GM19238 (cell line): ENCODE measurements at regions not wholly inside any gene's neighbourhood (a gene's known extent, or its start where the extent isn't known, plus 50 kb on each side); places are given as distances from the start of the nearest gene placed in this dataset.
A peak's percentile ranks its signal among the peaks of the same experiment; 100 is the strongest.
"Not testable (repeated sequence)": the region's sequence is repeated elsewhere in the genome, so short reads cannot be mapped to it uniquely, and the experiment has no call there.

ENCODE experiments used
- DNase-seq: peaks from one replicate; pipeline ENCODE4 v3.0.0; 2011; ENCODE audit warnings: low spot score; ENCODE audit not compliant: insufficient read length

DNA sequence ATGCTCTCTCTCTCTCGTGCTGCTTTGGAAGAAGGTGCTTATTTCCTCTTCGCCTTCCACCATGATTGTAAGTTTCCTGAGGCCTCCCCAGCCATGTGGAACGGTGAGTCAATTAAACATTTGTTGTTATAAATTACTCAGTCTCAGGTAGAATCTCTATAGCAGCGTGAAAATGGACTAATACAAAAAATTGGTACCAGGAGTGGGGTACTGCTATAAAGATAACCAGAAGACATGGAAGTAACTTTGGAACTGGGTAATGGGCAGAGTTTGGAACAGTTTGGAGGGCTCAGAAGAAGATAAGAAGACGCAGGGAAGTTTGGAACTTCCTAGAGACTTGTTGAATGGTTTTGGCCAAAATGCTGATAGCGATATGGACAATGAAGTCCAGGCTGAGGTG, 175.6 kb upstream of the CLINT1 start:
- DNase-seq = not testable (repeated sequence)

DNA sequence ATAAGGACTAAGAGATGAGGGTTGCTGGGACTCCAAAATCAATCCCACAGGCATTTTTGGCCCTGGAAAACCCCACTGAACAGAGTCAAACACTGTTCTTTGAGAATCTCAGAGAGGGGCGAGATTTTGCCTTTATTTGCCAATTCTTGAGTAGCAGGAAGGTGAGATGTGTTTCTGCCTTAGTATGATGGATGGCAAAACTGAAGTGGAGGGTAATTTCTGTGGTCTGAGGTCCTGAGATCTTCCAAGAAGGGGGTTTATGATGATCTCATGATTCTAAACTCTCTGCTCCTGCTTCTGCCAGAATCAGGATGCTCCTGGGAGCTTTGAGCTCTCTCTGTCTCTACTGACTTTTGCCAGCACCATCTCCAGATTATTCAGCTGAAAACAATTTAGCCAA, 174.8 kb upstream of the CLINT1 start:
- no peak for DNase-seq

GRCh38 chr5:158033076-158033475, 174.1 kb upstream of the CLINT1 start:
- no peak for DNase-seq

DNA sequence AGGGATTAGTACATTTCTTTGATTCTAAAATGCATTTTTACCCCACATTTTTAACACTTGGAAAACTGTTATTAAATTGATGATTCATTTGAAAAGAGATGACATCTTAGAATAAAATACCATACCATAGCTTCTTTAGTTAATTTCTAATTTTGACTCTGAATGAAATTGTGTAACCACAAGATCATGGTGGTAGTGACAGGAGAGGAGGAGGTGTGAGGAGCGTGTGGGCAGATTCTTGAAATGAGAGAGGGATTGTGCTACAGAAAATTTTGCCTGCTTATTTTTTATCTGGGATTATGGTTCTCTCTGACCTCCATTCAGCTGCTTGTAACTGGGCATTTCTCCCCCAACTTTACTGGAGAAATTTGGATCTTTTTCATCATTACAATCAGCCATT, 173.3 kb upstream of the CLINT1 start:
- no peak for DNase-seq

DNA sequence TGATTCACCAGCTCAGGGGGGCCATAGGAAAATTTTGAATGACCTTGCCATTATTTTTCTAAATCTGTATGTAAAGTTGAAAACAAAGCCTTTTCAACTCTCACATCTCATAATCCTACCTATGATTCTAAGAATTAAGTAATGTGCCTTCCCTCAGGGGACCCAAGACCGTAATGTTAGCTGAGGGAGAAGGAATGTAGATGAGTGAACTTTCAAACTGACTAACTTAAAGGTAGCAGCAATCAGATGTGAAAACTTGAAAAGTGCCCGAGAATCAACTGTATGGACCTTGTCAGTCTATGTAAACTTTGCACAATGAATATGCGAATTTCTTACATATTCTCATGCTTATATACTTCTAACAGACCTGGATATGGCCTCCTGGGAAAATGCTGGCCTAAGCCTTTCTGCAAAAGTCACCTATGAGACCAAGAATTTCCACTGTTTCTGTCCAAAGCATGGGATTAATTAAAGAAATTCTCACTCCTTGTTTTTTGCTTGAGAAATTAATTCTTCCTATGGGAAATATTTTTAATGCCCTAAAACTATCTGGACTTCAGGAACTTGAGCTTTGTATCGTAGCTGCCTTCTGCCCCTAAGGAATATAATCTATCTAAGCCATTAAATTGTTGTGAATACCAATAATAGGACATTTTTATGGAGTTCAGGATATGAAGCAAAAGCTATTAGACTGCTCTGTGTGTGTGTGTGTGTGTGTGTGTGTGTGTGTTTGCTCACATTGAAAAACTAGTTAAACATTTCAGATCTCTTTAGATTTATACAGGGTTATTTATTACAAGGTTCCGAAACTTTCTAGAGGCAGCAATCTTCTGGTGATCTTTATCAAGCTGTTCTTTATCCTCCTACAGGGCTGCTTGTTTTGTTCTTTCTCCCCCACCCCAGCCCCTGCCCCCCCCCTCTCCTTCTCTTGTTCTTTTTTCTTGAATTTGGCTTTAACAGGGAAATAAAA, 169.1 kb upstream of the CLINT1 start:
- no peak for DNase-seq

GRCh38 chr5:158026304-158027031, 167.5 kb upstream of the CLINT1 start:
- DNase-seq = no peak

DNA sequence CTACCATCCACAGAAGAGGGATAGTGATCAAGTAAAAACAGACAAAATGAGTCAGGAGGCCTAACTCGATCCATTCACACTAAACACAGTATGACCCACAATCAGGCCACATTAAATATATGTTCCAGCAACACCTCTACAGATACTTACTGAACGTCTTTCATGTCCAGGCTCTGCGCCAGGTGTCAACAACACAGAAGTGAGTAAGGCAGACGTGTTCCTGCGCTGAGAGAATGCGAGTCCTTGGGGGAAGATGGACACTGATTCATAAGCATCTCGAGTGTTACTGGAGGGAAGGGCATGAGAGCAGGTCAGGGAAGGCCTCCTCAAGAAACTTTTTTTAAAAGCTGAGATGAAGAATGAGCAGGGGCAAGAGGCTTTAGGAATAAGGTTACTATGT, 164.3 kb upstream of the CLINT1 start:
- DNase-seq = no peak

DNA sequence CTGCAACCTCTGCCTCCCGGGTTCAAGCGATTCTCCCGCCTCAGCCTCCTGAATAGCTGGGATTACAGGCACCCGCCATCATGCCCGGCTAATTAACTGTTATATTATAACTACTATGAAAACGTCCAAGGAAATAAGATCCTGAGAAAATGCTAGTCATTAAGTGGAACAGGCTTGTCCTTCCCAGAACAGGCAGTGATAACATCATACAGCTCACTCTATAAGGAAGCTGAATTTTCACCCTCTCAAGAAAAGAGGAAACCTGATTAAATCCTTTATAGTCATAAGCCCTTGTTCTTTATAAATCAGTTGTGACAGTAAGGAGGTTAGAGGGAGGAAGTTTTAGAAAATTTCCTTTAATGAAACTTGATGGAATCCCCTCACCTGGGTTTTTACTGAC, 163.9 kb upstream of the CLINT1 start:
- no peak for DNase-seq

DNA sequence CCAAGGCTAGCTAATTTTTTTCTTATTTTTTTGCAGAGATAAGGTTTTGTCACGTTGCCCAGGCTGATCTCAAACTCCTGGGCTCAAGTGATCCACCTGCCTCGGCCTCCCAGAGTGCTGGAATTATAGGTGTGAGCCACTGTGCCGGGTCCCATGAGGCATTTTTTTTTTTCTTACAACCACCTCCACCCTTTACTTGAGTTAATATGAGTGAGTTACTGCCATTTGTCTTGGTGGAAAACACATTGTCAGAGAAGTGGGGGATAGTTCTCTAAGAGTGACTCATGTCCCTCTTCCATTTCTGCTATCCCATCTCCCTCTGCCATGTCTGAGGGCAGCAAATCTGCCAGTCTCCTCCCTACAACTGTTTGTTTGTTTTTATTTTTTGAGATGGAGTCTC, 163.4 kb upstream of the CLINT1 start:
- DNase-seq = no peak

DNA sequence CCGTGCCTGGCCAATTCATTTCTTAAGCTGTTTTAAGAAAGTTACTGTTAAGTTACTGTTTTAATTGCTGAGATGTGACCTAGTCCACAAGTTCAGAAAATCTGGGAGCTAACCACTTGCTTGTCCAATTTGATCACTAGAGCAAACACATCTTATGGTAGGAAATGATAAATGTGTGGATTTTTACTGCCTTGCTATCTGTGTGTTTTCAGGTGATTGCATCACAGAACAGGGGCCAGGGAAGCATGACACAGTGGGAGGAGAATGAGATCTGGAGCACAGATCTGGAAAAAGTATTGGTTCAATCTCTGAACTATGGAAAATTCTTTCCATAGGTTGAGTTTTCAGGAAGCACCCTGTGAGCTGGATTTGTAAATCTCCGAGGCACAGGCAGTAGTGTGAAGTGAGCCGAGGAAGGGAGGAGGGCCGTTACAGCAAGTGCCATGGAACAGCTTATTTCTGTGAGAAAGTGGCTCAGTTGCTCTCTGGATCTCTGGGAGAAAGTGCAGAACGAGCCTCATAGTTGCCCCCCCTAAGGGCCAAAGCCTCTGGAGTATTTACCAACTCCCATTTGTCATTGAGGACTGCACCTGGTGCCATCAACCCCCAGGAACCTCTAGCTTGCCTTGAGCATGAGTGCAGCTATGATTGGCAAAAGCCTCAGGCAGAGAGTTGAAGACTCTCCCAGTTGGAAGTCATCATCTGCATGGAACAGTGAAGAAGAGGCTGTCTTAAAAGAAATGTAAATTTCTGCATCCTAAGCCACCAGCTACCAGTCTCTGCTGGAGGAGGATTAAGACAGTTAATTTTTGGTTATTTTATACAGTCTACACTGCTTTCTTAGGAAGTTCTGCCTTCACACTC, 161.8 kb upstream of the CLINT1 start:
- DNase-seq = no peak

GRCh38 chr5:158017469-158017868, 158.5 kb upstream of the CLINT1 start:
- DNase-seq = no peak

- DNase-seq = no peak
Measured at GRCh38 chr5:158014372-158014771, 155.4 kb upstream of the CLINT1 start.

DNA sequence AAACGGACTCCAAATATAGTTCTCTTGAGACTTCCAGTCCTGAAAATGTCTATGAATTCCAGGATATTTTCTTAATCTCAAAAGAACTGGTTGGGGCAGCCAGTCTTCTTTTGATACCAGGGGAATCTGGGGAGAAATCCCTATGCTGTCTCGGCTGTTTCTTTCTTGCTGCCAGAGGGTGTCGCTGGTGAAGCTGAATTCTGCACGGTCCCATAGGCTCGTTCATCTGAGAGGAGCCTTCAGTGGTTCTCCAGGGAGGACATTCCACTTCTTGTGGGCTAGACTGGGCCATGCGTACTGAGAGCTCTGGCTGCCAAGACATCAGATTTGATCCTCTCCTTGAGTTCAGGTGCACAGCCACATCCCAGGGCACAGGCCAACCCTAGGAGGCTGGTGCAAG, 155.0 kb upstream of the CLINT1 start:
- DNase-seq = peak; percentile 5

GRCh38 chr5:158013303-158013702, 154.4 kb upstream of the CLINT1 start:
- DNase-seq = no peak

DNA sequence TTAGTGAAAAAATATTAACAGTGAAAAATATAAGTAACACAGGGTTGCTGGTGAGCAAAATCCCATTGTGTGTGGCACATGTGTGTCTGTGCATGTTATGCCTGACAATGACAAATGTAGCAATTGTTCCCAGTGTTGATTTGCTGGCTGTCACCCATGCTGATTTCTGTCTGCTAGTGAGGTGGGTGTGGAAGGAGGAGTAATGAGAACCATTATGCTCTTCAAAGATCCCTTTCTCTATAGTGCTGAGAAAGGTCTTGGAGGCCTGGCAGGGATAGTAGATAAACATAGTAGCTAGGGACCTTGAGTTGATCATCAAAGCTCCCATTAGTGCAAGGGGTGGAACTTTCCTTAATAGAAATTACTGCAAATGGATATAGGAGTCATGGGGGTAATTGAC, 152.5 kb upstream of the CLINT1 start:
- no peak for DNase-seq

GRCh38 chr5:158010831-158011230, 151.9 kb upstream of the CLINT1 start:
- DNase-seq = no peak

GRCh38 chr5:158007336-158007735, 148.4 kb upstream of the CLINT1 start:
- DNase-seq = no peak

- no peak for DNase-seq
Measured at GRCh38 chr5:157999696-158000095, 140.8 kb upstream of the CLINT1 start.

GRCh38 chr5:157997991-157998504, 139.1 kb upstream of the CLINT1 start:
- no peak for DNase-seq

- DNase-seq = peak; percentile 40
Measured at GRCh38 chr5:157994906-157995519, 136.1 kb upstream of the CLINT1 start.
